H1 (cell line): ENCODE measurements at regions not wholly inside any gene's neighbourhood (a gene's known extent, or its start where the extent isn't known, plus 50 kb on each side); places are given as distances from the start of the nearest gene placed in this dataset.

ENCODE experiments used
- CEBPB ChIP-seq: IDR thresholded peaks from 2 replicates; pipeline ENCODE4 v1.6.1; 2012; ENCODE audit warnings: low read depth, low read length
- CHD7 ChIP-seq: fragments of 300-600 bp; sonication (generic); IDR thresholded peaks from 2 replicates; pipeline ENCODE4 v1.7.1; 2012; ENCODE audit warnings: low read length, moderate library complexity, mild to moderate bottlenecking, inconsistent platforms; ENCODE audit not compliant: insufficient replicate concordance
- E2F6 ChIP-seq: IDR thresholded peaks from 2 replicates; pipeline ENCODE4 v1.6.1; 2012; ENCODE audit warnings: inconsistent platforms
- GTF2F1 ChIP-seq: IDR thresholded peaks from 2 replicates; pipeline ENCODE4 v1.6.1; 2012; ENCODE audit warnings: low read depth, low read length, improper control_type of control experiment, borderline replicate concordance
- HDAC2 ChIP-seq, 2 experiments: fragments of 300-600 bp in 1 of 2; sonication (generic) in 1 of 2; IDR thresholded peaks; 2 replicates each; pipeline ENCODE4 v1.6.1; 2011 to 2012; ENCODE audit warnings: low read depth in 2 of 2, low read length in 2 of 2, mild to moderate bottlenecking in 2 of 2, moderate library complexity in 2 of 2, borderline replicate concordance in 1 of 2, inconsistent platforms in 1 of 2
- NANOG ChIP-seq: IDR thresholded peaks from 2 replicates; pipeline ENCODE4 v1.6.1; 2011; ENCODE audit warnings: low read length, low read depth, mild to moderate bottlenecking, inconsistent platforms; ENCODE audit not compliant: insufficient read depth, poor library complexity, severe bottlenecking
- POLR2A ChIP-seq, 2 experiments: IDR thresholded peaks; 1 replicate in 1 of 2; 2 replicates in 1 of 2; pipeline ENCODE4 v1.6.1; 2011; ENCODE audit warnings: low read depth in 2 of 2, low read length in 2 of 2, mild to moderate bottlenecking in 2 of 2; ENCODE audit errors: control extremely low read depth in 1 of 2
- RXRA ChIP-seq: IDR thresholded peaks from 2 replicates; pipeline ENCODE4 v1.6.1; 2011; ENCODE audit warnings: low read depth, mild to moderate bottlenecking, low read length, moderate library complexity; ENCODE audit not compliant: insufficient read depth
- SIX5 ChIP-seq: IDR thresholded peaks from 2 replicates; pipeline ENCODE4 v1.6.1; 2011; ENCODE audit warnings: mild to moderate bottlenecking, low read depth, low read length
- YY1 ChIP-seq: IDR thresholded peaks from 2 replicates; pipeline ENCODE4 v1.6.1; 2011; ENCODE audit warnings: low read depth, mild to moderate bottlenecking, low read length

GRCh38 chr6:156686995-156687788, 90.0 kb upstream of the ARID1B start (continued):
- TF ChIP-seq CHD7 (no peak), CEBPB (no peak), NANOG (no peak), POLR2A (IDR thresholded peaks at IDR 0.05; ENCODE audit: control extremely low read depth in 1 of 2, low read depth in 2 of 2, low read length in 2 of 2) (peak in 1 of 2 experiments; percentile 45; a peak in 1 of 3 replicates), SIX5 (no peak), HDAC2 (IDR thresholded peaks at IDR 0.05; ENCODE audit: borderline replicate concordance in 1 of 2, low read depth in 2 of 2, low read length in 2 of 2) (peak in 1 of 2 experiments; percentile 90; a peak in 2 of 4 replicates), RXRA (no peak), E2F6 (0 out of 2 replicates have a peak, but pooled peaks have one; percentile 32), YY1 (no peak), GTF2F1 (no peak)
